ENCODE measurements at regions not wholly inside any gene's neighbourhood (a gene's known extent, or its start where the extent isn't known, plus 50 kb on each side); places are given as distances from the start of the nearest gene placed in this dataset.

- TF ChIP-seq CTCF (tag by site-specific recombination; IDR thresholded peaks at IDR 0.05) (no peak), ZSCAN30 (tag by site-specific recombination; IDR thresholded peaks at IDR 0.05) (no peak), ZNF530 (tag by site-specific recombination; IDR thresholded peaks at IDR 0.05; ENCODE audit: low read depth) (no peak), MEIS1 (CRISPR knock-in tag; IDR thresholded peaks at IDR 0.05; ENCODE audit: borderline replicate concordance) (no peak), ZNF112 (tag by site-specific recombination; IDR thresholded peaks at IDR 0.05) (no peak), ZNF146 (tag by site-specific recombination; IDR thresholded peaks at IDR 0.05) (no peak), ZNF416 (tag by site-specific recombination; IDR thresholded peaks at IDR 0.05) (no peak), MYNN (tag by site-specific recombination; IDR thresholded peaks at IDR 0.05; ENCODE audit: borderline replicate concordance) (no peak), ZNF341 (tag by site-specific recombination; IDR thresholded peaks at IDR 0.05; ENCODE audit: low read depth) (no peak), ZNF274 (IDR thresholded peaks at IDR 0.05; ENCODE audit: low read length) (no peak), ZNF274 (tag by site-specific recombination; IDR thresholded peaks at IDR 0.05; ENCODE audit: borderline replicate concordance) (no peak), ZNF239 (tag by site-specific recombination; IDR thresholded peaks at IDR 0.05) (no peak)
These were observed 160.6 kb downstream of the MAF start for GRCh38 chr16:79439901-79440300.

Data from HEK293 (cell line).